Nephron progenitor cell (in vitro differentiated cells): ENCODE measurements at regions not wholly inside any gene's neighbourhood (a gene's known extent, or its start where the extent isn't known, plus 50 kb on each side); places are given as distances from the start of the nearest gene placed in this dataset.

ENCODE experiments used
- DNase-seq: peaks from one replicate; pipeline ENCODE4 v3.0.0; 2021
- H3K27ac Mint-ChIP-seq: 2 replicates; pipeline ENCODE4 v1.8.0; 2021; ENCODE audit warnings: mild to moderate bottlenecking, moderate library complexity, mixed read lengths
- H3K27me3 Mint-ChIP-seq: 2 replicates; pipeline ENCODE4 v1.8.0; 2021; ENCODE audit warnings: mild to moderate bottlenecking, low read depth, mixed read lengths; ENCODE audit not compliant: poor library complexity
- H3K36me3 Mint-ChIP-seq: 2 replicates; pipeline ENCODE4 v1.8.0; 2021; ENCODE audit warnings: low read depth, mixed read lengths
- H3K4me1 Mint-ChIP-seq: 2 replicates; pipeline ENCODE4 v1.8.0; 2021; ENCODE audit warnings: mixed read lengths
- H3K4me3 Mint-ChIP-seq: 2 replicates; pipeline ENCODE4 v1.8.0; 2021; ENCODE audit warnings: mild to moderate bottlenecking, moderate library complexity, mixed read lengths
- H3K9me3 Mint-ChIP-seq: 2 replicates; pipeline ENCODE4 v1.8.0; 2021; ENCODE audit warnings: mild to moderate bottlenecking, moderate library complexity, mixed read lengths
- CTCF ChIP-seq: fragments of 200-600 bp; sonication (generic); IDR thresholded peaks from 2 replicates; pipeline ENCODE4 v1.5.0; 2021; ENCODE audit warnings: antibody characterized with exemption

- no peaks in the 10 kb centered on the region for H3K36me3 Mint-ChIP-seq
- H3K4me3 Mint-ChIP-seq = no peak overlapping the region
- peaks cover 30% of the 10 kb centered on the region for H3K27me3 Mint-ChIP-seq
- H3K4me1 Mint-ChIP-seq = peaks cover 5% of the 10 kb centered on the region
- TF ChIP-seq CTCF = no peak
- no peaks in the 10 kb centered on the region for H3K9me3 Mint-ChIP-seq
- DNase-seq = no peak
- no peak overlapping the region for H3K27ac Mint-ChIP-seq
Measured at GRCh38 chr2:129892360-129892759, 87.1 kb upstream of the RAB6C start.

- DNase-seq = no peak
- H3K36me3 Mint-ChIP-seq = no peaks in the 10 kb centered on the region
- no peak overlapping the region for H3K4me3 Mint-ChIP-seq
- H3K9me3 Mint-ChIP-seq = peaks cover under 1% of the 10 kb centered on the region
- H3K27me3 Mint-ChIP-seq = peaks cover 26% of the 10 kb centered on the region
- no peak for TF ChIP-seq CTCF
- peaks cover 5% of the 10 kb centered on the region for H3K4me1 Mint-ChIP-seq
- H3K27ac Mint-ChIP-seq = no peak overlapping the region
Measured at GRCh38 chr2:129892773-129893172, 86.7 kb upstream of the RAB6C start.

- no peak for DNase-seq
- no peak for TF ChIP-seq CTCF
- Mint-ChIP-seq H3K9me3 (peaks cover 5% of the 10 kb centered on the region), H3K27ac (no peak overlapping the region), H3K27me3 (peaks cover 26% of the 10 kb centered on the region), H3K4me3 (no peak overlapping the region), H3K4me1 (peaks cover 5% of the 10 kb centered on the region), H3K36me3 (no peaks in the 10 kb centered on the region)
Measured at GRCh38 chr2:129893244-129893643, 86.2 kb upstream of the RAB6C start.

GRCh38 chr2:129894616-129895015 is 84.8 kb upstream of the RAB6C start:
- Mint-ChIP-seq H3K27me3 (peaks cover 20% of the 10 kb centered on the region), H3K4me1 (no peaks in the 10 kb centered on the region), H3K36me3 (peaks cover 5% of the 10 kb centered on the region), H3K9me3 (peaks cover 19% of the 10 kb centered on the region), H3K4me3 (no peak overlapping the region), H3K27ac (no peak overlapping the region)
- TF ChIP-seq CTCF = no peak
- DNase-seq = no peak

GRCh38 chr2:129895061-129895460 is 84.4 kb upstream of the RAB6C start:
- H3K27ac Mint-ChIP-seq = no peak overlapping the region
- H3K27me3 Mint-ChIP-seq = peaks cover 22% of the 10 kb centered on the region
- H3K36me3 Mint-ChIP-seq = peaks cover 5% of the 10 kb centered on the region
- H3K4me3 Mint-ChIP-seq = no peak overlapping the region
- no peak for DNase-seq
- no peak for TF ChIP-seq CTCF
- peaks cover 24% of the 10 kb centered on the region for H3K9me3 Mint-ChIP-seq
- no peaks in the 10 kb centered on the region for H3K4me1 Mint-ChIP-seq

GRCh38 chr2:129895526-129896082 is 83.9 kb upstream of the RAB6C start:
- Mint-ChIP-seq H3K36me3 (peaks cover 5% of the 10 kb centered on the region), H3K9me3 (peaks cover 29% of the 10 kb centered on the region), H3K27ac (no peak overlapping the region), H3K4me3 (no peak overlapping the region), H3K4me1 (no peaks in the 10 kb centered on the region), H3K27me3 (peaks cover 23% of the 10 kb centered on the region)
- no peak for TF ChIP-seq CTCF
- no peak for DNase-seq
